ENCODE measurements at regions not wholly inside any gene's neighbourhood (a gene's known extent, or its start where the extent isn't known, plus 50 kb on each side); places are given as distances from the start of the nearest gene placed in this dataset.

GRCh38 chr2:226137201-226137811 lies 662.3 kb downstream of the IRS1 start:
- intact Hi-C loops (cut with DNase I), result no loop called here
- DNase-seq, result no peak
- H3K9me3 ChIP-seq (ENCODE audit: control insufficient read depth, low read length), result no peaks in the 10 kb centered on the region
- no peak overlapping the region for H3K27ac ChIP-seq (ENCODE audit: low read length)
- H3K4me1 ChIP-seq (ENCODE audit: control insufficient read depth, insufficient read depth, low read length), result no peaks in the 10 kb centered on the region
- H3K27me3 ChIP-seq (ENCODE audit: control insufficient read depth, insufficient read depth), result no peaks in the 10 kb centered on the region
- no peak for ATAC-seq
- 49% methylated on average over 4 of the region's 4 CpGs for WGBS
- no peak overlapping the region for H3K4me3 ChIP-seq (ENCODE audit: low read length)

- ATAC-seq (no peak), DNase-seq (peak in 2 of 3 donors; percentile 23 to 41)
- WGBS, result 84% methylated on average over 4 of the region's 4 CpGs
- intact Hi-C loops (cut with DNase I), result no loop called here
- Histone ChIP-seq H3K4me1 (ENCODE audit: control insufficient read depth, insufficient read depth, low read length) (no peaks in the 10 kb centered on the region), H3K27me3 (ENCODE audit: control insufficient read depth, insufficient read depth) (no peaks in the 10 kb centered on the region), H3K9me3 (ENCODE audit: control insufficient read depth, low read length) (no peaks in the 10 kb centered on the region), H3K27ac (ENCODE audit: low read length) (no peak overlapping the region), H3K4me3 (ENCODE audit: low read length) (no peak overlapping the region)
Measured at GRCh38 chr2:226136739-226137138, 662.9 kb downstream of the IRS1 start.

DNA sequence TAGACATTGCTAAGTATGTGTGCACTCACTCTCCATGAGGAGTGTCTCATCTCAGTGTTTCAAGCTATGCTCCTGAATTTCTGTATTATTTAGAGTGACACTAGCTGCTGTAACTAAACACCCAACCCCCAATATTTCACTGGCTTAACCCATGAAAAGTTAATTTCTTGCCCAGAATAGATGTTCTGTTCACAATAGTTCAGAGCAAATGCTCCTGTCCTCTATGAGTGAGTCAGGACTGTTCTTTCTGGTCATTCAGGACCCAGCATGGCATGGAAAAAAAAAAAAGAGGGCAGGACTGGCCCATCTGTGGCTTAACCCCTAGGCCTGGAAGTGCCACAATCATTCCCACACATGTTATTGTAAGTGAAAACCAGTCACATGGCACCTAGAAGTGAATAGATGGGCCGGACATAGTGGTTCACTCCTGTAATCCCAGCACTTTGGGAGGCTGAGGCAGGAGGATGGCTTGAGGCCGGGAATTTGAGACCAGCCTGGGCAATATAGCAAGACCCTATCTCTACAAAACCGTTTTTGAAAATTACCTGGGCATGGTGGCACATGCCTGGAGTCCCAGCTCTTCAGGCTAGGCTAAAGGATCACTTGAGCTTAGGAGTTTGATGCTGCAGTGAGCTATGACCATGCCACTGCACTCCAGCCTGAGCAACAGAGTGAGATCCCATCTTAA lies 663.6 kb downstream of the IRS1 start:
- intact Hi-C loops (cut with DNase I), result no loop called here
- DNase-seq, result no peak
- 68% methylated on average over 3 of the region's 3 CpGs for WGBS
- H3K4me1 ChIP-seq (ENCODE audit: control insufficient read depth, insufficient read depth, low read length), result peaks cover 3% of the 10 kb centered on the region
- ATAC-seq, result no peak
- no peaks in the 10 kb centered on the region for H3K9me3 ChIP-seq (ENCODE audit: control insufficient read depth, low read length)
- H3K4me3 ChIP-seq (ENCODE audit: low read length), result no peak overlapping the region
- no peak overlapping the region for H3K27ac ChIP-seq (ENCODE audit: low read length)
- H3K27me3 ChIP-seq (ENCODE audit: control insufficient read depth, insufficient read depth), result no peaks in the 10 kb centered on the region

DNA sequence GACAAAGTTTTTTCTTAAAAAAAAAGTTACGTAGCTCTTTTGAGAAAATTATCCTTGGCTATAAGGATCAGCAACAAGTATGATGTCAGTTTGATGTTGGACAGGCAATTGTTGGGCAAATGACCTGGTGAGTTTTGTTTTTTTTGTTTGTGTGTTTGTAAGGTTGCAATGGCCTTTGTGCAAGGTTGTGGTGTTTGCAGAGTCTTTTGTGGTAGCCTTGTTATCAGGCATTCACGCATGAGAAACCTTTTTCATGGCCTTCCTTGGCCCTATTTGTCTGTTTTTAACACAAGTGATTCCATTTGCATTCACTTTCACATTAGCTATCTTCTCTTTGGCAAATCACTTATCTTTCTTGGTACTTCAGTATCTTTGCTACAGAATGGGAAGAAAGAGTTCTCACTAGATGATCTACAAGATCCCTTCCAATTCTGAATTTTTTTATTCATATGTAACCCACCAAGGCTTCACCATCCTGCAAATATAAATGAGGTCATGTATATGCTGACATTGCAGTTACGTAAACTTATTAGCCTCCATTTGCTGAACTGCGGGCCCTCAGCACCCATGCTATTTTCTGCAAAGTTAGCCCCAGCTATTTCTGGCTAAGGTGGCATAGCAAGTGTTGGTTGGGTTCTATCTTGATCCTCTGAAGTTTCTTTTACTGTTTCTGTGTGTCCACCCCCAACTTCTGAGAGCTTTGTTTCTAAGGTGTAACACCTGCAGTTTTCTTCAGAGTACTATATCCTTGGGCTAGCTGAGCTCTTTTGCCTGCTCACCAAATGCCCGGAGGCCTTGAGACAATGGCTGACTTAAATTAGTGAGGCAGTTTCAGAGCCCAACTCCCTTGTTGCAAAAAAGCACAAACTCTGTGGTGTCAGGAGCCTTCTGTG lies 667.1 kb downstream of the IRS1 start:
- intact Hi-C loops (cut with DNase I), result no loop called here
- no peaks in the 10 kb centered on the region for H3K27me3 ChIP-seq (ENCODE audit: control insufficient read depth, insufficient read depth)
- ATAC-seq (no peak), DNase-seq (no peak)
- H3K4me1 ChIP-seq (ENCODE audit: control insufficient read depth, insufficient read depth, low read length), result peaks cover 3% of the 10 kb centered on the region
- WGBS, result 83% methylated on average over 5 of the region's 5 CpGs
- no peak overlapping the region for H3K27ac ChIP-seq (ENCODE audit: low read length)
- no peak overlapping the region for H3K4me3 ChIP-seq (ENCODE audit: low read length)
- no peaks in the 10 kb centered on the region for H3K9me3 ChIP-seq (ENCODE audit: control insufficient read depth, low read length)

DNA sequence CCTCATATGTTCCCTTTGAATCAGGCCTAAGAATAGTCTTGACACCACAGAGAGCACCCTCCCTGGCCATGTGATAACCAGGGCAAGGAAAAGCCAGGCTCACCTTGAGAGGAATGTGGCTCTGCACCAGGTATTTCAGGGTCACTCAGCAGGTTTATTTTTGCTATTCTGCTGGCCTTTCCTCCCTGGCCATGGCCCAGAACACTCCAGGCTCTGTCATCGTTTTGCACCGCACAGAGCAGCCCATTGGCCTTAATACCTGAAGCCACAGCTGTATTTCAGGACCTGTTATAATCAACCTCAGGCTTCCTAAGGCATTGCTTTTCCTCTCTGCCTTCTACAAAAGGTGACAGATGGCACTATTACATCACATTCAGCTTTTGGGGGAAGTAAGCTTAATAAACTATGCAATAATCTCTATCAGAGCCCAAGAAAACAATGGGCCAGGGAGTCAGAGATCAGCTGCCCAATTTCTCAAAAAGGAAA lies 668.3 kb downstream of the IRS1 start:
- Histone ChIP-seq H3K4me3 (ENCODE audit: low read length) (no peak overlapping the region), H3K27me3 (ENCODE audit: control insufficient read depth, insufficient read depth) (no peaks in the 10 kb centered on the region), H3K9me3 (ENCODE audit: control insufficient read depth, low read length) (no peaks in the 10 kb centered on the region), H3K27ac (ENCODE audit: low read length) (no peak overlapping the region), H3K4me1 (ENCODE audit: control insufficient read depth, insufficient read depth, low read length) (peaks cover 3% of the 10 kb centered on the region)
- intact Hi-C loops (cut with DNase I), result no loop called here
- DNase-seq, result peak in 2 of 3 donors; percentile 27 to 41
- peak; percentile 45 to 68 for ATAC-seq
- 49% methylated on average over 2 of the region's 2 CpGs for WGBS

GRCh38 chr2:226130192-226130591 lies 669.4 kb downstream of the IRS1 start:
- DNase-seq (no peak), ATAC-seq (no peak)
- Histone ChIP-seq H3K27me3 (ENCODE audit: control insufficient read depth, insufficient read depth) (no peaks in the 10 kb centered on the region), H3K4me1 (ENCODE audit: control insufficient read depth, insufficient read depth, low read length) (peaks cover 3% of the 10 kb centered on the region), H3K4me3 (ENCODE audit: low read length) (no peak overlapping the region), H3K27ac (ENCODE audit: low read length) (no peak overlapping the region), H3K9me3 (ENCODE audit: control insufficient read depth, low read length) (no peaks in the 10 kb centered on the region)
- 37% methylated on average over 2 of the region's 2 CpGs for WGBS
- intact Hi-C loops (cut with DNase I), result no loop called here

GRCh38 chr2:226127682-226128081 lies 671.9 kb downstream of the IRS1 start:
- ATAC-seq (no peak), DNase-seq (no peak)
- WGBS, result 77% methylated on average over 1 of the region's 1 CpG
- Histone ChIP-seq H3K4me1 (ENCODE audit: control insufficient read depth, insufficient read depth, low read length) (peaks cover 3% of the 10 kb centered on the region), H3K27ac (ENCODE audit: low read length) (no peak overlapping the region), H3K4me3 (ENCODE audit: low read length) (no peak overlapping the region), H3K27me3 (ENCODE audit: control insufficient read depth, insufficient read depth) (no peaks in the 10 kb centered on the region), H3K9me3 (ENCODE audit: control insufficient read depth, low read length) (no peaks in the 10 kb centered on the region)
- intact Hi-C loops (cut with DNase I), result no loop called here

DNA sequence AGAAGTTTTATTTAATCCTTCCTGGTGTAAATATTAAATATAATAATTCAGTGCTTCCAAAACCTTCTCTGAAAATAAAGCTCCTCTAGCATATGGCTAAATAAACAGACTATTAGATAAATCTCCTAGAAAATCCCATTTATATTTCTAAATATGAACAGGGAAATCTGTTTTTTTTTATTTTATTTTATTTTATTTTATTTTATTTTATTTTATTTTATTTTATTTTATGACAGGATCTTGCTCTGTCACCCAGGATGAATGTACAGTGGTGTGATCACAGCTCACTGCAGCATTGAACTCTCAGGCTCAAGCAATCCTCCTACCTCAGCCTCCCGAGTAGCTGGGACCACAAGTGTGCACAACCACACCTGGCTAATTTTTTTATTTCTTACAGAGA lies 673.5 kb downstream of the IRS1 start:
- no peak for ATAC-seq

GRCh38 chr2:226125176-226125883 lies 674.3 kb downstream of the IRS1 start:
- Histone ChIP-seq H3K4me3 (ENCODE audit: low read length) (no peak overlapping the region), H3K9me3 (ENCODE audit: control insufficient read depth, low read length) (no peaks in the 10 kb centered on the region), H3K4me1 (ENCODE audit: control insufficient read depth, insufficient read depth, low read length) (no peaks in the 10 kb centered on the region), H3K27me3 (ENCODE audit: control insufficient read depth, insufficient read depth) (no peaks in the 10 kb centered on the region), H3K27ac (ENCODE audit: low read length) (no peak overlapping the region)
- ATAC-seq, result no peak
- intact Hi-C loops (cut with DNase I), result no loop called here
- WGBS, result 48% methylated on average over 7 of the region's 7 CpGs
- DNase-seq, result no peak

More for the DNA sequence above, 673.5 kb downstream of the IRS1 start:
- no peak overlapping the region for H3K27ac ChIP-seq (ENCODE audit: low read length)
- H3K4me3 ChIP-seq (ENCODE audit: low read length), result no peak overlapping the region
- H3K27me3 ChIP-seq (ENCODE audit: control insufficient read depth, insufficient read depth), result no peaks in the 10 kb centered on the region
- intact Hi-C loops (cut with DNase I), result no loop called here
- H3K4me1 ChIP-seq (ENCODE audit: control insufficient read depth, insufficient read depth, low read length), result peaks cover under 1% of the 10 kb centered on the region
- no peaks in the 10 kb centered on the region for H3K9me3 ChIP-seq (ENCODE audit: control insufficient read depth, low read length)
- 91% methylated on average over 1 of the region's 1 CpG for WGBS
- no peak for DNase-seq

- intact Hi-C loops (cut with DNase I), result no loop called here
- WGBS, result 28% methylated on average over 2 of the region's 2 CpGs
- Histone ChIP-seq H3K27ac (ENCODE audit: low read length) (peak overlapping the region; percentile 36), H3K27me3 (ENCODE audit: control insufficient read depth, insufficient read depth) (no peaks in the 10 kb centered on the region), H3K4me1 (ENCODE audit: control insufficient read depth, insufficient read depth, low read length) (no peaks in the 10 kb centered on the region), H3K9me3 (ENCODE audit: control insufficient read depth, low read length) (no peaks in the 10 kb centered on the region), H3K4me3 (ENCODE audit: low read length) (no peak overlapping the region)
- DNase-seq, result peak in 1 of 3 donors; percentile 32
- ATAC-seq, result peak in 1 of 2 donors; percentile 40
Measured at GRCh38 chr2:226124548-226125011, 675.0 kb downstream of the IRS1 start.
